MCF 10A (cell line): ENCODE measurements at regions not wholly inside any gene's neighbourhood (a gene's known extent, or its start where the extent isn't known, plus 50 kb on each side); places are given as distances from the start of the nearest gene placed in this dataset.

ENCODE experiments used
- BruUV-seq: library from RNA; stranded (reverse); fragments of 400-500 nt; replicated peaks from 2 replicates; lab custom pipeline; 2021; lab: Mats Ljungman, UMichigan
- CTCF ChIA-PET: fragments of 300-600 bp; sonication (Branson Sonifier 250); formaldehyde crosslinking; extraction: SDS; loops from one replicate; lab custom pipeline; 2021; ENCODE audit warnings: antibody characterized with exemption, inconsistent platforms; lab: Yijun Ruan, JAX
- POLR2A ChIA-PET: fragments of 300-600, 350-650 bp; sonication (Branson Sonifier 250); formaldehyde crosslinking; extraction: SDS; loops from one replicate; lab custom pipeline; 2020; ENCODE audit warnings: antibody characterized with exemption, inconsistent platforms; lab: Yijun Ruan, JAX
- DNase-seq: peaks from one replicate; pipeline ENCODE4 v3.0.0-alpha.2; 2018; ENCODE audit not compliant: unreplicated experiment
- H3K27ac Mint-ChIP-seq: one replicate; pipeline ENCODE4 v1.8.0; 2022; ENCODE audit warnings: mild to moderate bottlenecking, low read depth, mixed read lengths; ENCODE audit not compliant: unreplicated experiment
- H3K27me3 Mint-ChIP-seq: one replicate; pipeline ENCODE4 v1.8.0; 2022; ENCODE audit warnings: mixed read lengths; ENCODE audit not compliant: insufficient read depth, unreplicated experiment
- H3K36me3 Mint-ChIP-seq: one replicate; pipeline ENCODE4 v1.8.0; 2022; ENCODE audit warnings: mild to moderate bottlenecking, moderate library complexity, mixed read lengths; ENCODE audit not compliant: insufficient read depth, unreplicated experiment
- H3K4me1 Mint-ChIP-seq: one replicate; pipeline ENCODE4 v1.8.0; 2022; ENCODE audit warnings: mixed read lengths; ENCODE audit not compliant: insufficient read depth, unreplicated experiment
- H3K4me3 Mint-ChIP-seq: one replicate; pipeline ENCODE4 v1.8.0; 2022; ENCODE audit warnings: mild to moderate bottlenecking, moderate library complexity, mixed read lengths; ENCODE audit not compliant: unreplicated experiment
- H3K9me3 Mint-ChIP-seq: one replicate; pipeline ENCODE4 v1.8.0; 2022; ENCODE audit warnings: mixed read lengths; ENCODE audit not compliant: unreplicated experiment
- CTCF ChIP-seq: fragments of 200-600 bp; IDR thresholded peaks from one replicate; pipeline ENCODE4 v1.8.0; 2022; ENCODE audit warnings: antibody characterized with exemption, mild to moderate bottlenecking; ENCODE audit not compliant: unreplicated experiment
- intact Hi-C: fragments of 100-400 bp; cut with micrococcal nuclease; formaldehyde crosslinking; loops from 2 replicates; pipeline ENCODE4 v1.14.1; 2022

- no peak for DNase-seq
- Mint-ChIP-seq H3K36me3 (no peaks in the 10 kb centered on the region), H3K9me3 (no peaks in the 10 kb centered on the region), H3K27ac (no peak overlapping the region), H3K4me3 (no peak overlapping the region), H3K27me3 (no peaks in the 10 kb centered on the region), H3K4me1 (peaks cover 5% of the 10 kb centered on the region)
- TF ChIP-seq CTCF = no peak
- POLR2A ChIA-PET = no interaction called here
- CTCF ChIA-PET = no interaction called here
- intact Hi-C loops = no loop called here
- BruUV-seq = no TSS peak
These were observed 485.6 kb downstream of the FLRT2 start for GRCh38 chr14:86015511-86015910.

- no peaks in the 10 kb centered on the region for H3K36me3 Mint-ChIP-seq
- no peaks in the 10 kb centered on the region for H3K9me3 Mint-ChIP-seq
- CTCF ChIA-PET = interaction anchor here (0.6 to 0.7 kb wide), 2 partner anchors 342 to 1234 kb away, joined by 3 read pairs; no protein-coding TSS in a partner anchor
- no peaks in the 10 kb centered on the region for H3K27me3 Mint-ChIP-seq
- BruUV-seq = no TSS peak
- intact Hi-C loops = no loop called here
- peak; percentile 47 for DNase-seq
- no peak overlapping the region for H3K4me3 Mint-ChIP-seq
- no peak for TF ChIP-seq CTCF
- H3K4me1 Mint-ChIP-seq = peaks cover 5% of the 10 kb centered on the region
- H3K27ac Mint-ChIP-seq = no peak overlapping the region
- POLR2A ChIA-PET = interaction anchor here (0.6 kb wide), 1 partner anchor 55 kb away, joined by 3 read pairs; no protein-coding TSS in a partner anchor
These were observed 483.7 kb downstream of the FLRT2 start for GRCh38 chr14:86013641-86014040.

- no peak for DNase-seq
- no peak overlapping the region for H3K4me3 Mint-ChIP-seq
- no peak overlapping the region for H3K27ac Mint-ChIP-seq
- intact Hi-C loops = no loop called here
- BruUV-seq = no TSS peak
- POLR2A ChIA-PET = no interaction called here
- CTCF ChIA-PET = interaction anchor here (0.5 kb wide), 1 partner anchor 402 kb away, joined by 3 read pairs; no protein-coding TSS in a partner anchor
- no peaks in the 10 kb centered on the region for H3K36me3 Mint-ChIP-seq
- no peaks in the 10 kb centered on the region for H3K27me3 Mint-ChIP-seq
- TF ChIP-seq CTCF = no peak
- peaks cover 5% of the 10 kb centered on the region for H3K4me1 Mint-ChIP-seq
- H3K9me3 Mint-ChIP-seq = no peaks in the 10 kb centered on the region
These were observed 482.5 kb downstream of the FLRT2 start for GRCh38 chr14:86012461-86012860.

GRCh38 chr14:86003998-86004397 is 474.1 kb downstream of the FLRT2 start:
- no TSS peak for BruUV-seq

More at GRCh38 chr14:86003998-86004397, 474.1 kb downstream of the FLRT2 start:
- TF ChIP-seq CTCF = no peak
- intact Hi-C loops = no loop called here
- no peaks in the 10 kb centered on the region for H3K4me1 Mint-ChIP-seq
- CTCF ChIA-PET = no interaction called here
- POLR2A ChIA-PET = no interaction called here
- H3K9me3 Mint-ChIP-seq = no peaks in the 10 kb centered on the region
- H3K27ac Mint-ChIP-seq = no peak overlapping the region
- H3K36me3 Mint-ChIP-seq = no peaks in the 10 kb centered on the region
- H3K4me3 Mint-ChIP-seq = no peak overlapping the region
- no peaks in the 10 kb centered on the region for H3K27me3 Mint-ChIP-seq
- peak; percentile 68 for DNase-seq
